DND-41 (cell line): ENCODE measurements at regions not wholly inside any gene's neighbourhood (a gene's known extent, or its start where the extent isn't known, plus 50 kb on each side); places are given as distances from the start of the nearest gene placed in this dataset.

Experiments
- ATAC-seq: fragments of 200-7000 bp; cut with Tn5 transposase; 3 replicates; pipeline ENCODE4 v1.9.1; 2021; ENCODE audit warnings: low read depth; ENCODE audit not compliant: insufficient read depth
- DNase-seq: peaks from one replicate; pipeline ENCODE4 v3.0.0-alpha.2; 2020
- H2AFZ ChIP-seq: 2 replicates; pipeline ENCODE4 v1.6.0; 2012; ENCODE audit warnings: low read depth, low read length
- H3K27ac ChIP-seq: 2 replicates; pipeline ENCODE4 v1.5.1; 2012; ENCODE audit warnings: low read length, inconsistent platforms
- H3K27me3 ChIP-seq: fragments of 200-600 bp; sonication (generic); 2 replicates; pipeline ENCODE4 v1.6.0; 2012; ENCODE audit warnings: low read length, mild to moderate bottlenecking, inconsistent platforms; ENCODE audit not compliant: insufficient read depth, poor library complexity
- H3K36me3 ChIP-seq: 2 replicates; pipeline ENCODE4 v1.5.1; 2012; ENCODE audit warnings: low read length, inconsistent platforms; ENCODE audit not compliant: insufficient read depth
- H3K4me1 ChIP-seq: 2 replicates; pipeline ENCODE4 v1.5.1; 2012; ENCODE audit warnings: mild to moderate bottlenecking, low read length; ENCODE audit not compliant: insufficient read depth
- H3K4me2 ChIP-seq: 2 replicates; pipeline ENCODE4 v1.6.0; 2012; ENCODE audit warnings: mild to moderate bottlenecking, moderate library complexity, low read length, inconsistent platforms; ENCODE audit not compliant: insufficient read depth
- H3K4me3 ChIP-seq, 2 experiments: fragments of 200-600 bp in 1 of 2; shearing (Covaris generic) in 1 of 2; 2 replicates each; pipeline ENCODE4 v1.5.1; 2012 to 2016; ENCODE audit warnings: inconsistent platforms in 2 of 2, low read length in 2 of 2, mild to moderate bottlenecking in 2 of 2, low read depth in 1 of 2, moderate library complexity in 1 of 2
- H3K79me2 ChIP-seq: 2 replicates; pipeline ENCODE4 v1.6.0; 2012; ENCODE audit warnings: low read length, inconsistent platforms; ENCODE audit not compliant: insufficient read depth
- H3K9ac ChIP-seq: 2 replicates; pipeline ENCODE4 v1.6.0; 2012; ENCODE audit warnings: low read depth, mild to moderate bottlenecking, inconsistent platforms, low read length, moderate library complexity
- H3K9me3 ChIP-seq: 2 replicates; pipeline ENCODE4 v1.5.1; 2012; ENCODE audit warnings: low read length, moderate library complexity, mild to moderate bottlenecking, inconsistent platforms; ENCODE audit not compliant: insufficient read depth, severe bottlenecking
- H4K20me1 ChIP-seq: 2 replicates; pipeline ENCODE4 v1.6.0; 2012; ENCODE audit warnings: low read length; ENCODE audit not compliant: insufficient read depth
- EZH2 ChIP-seq: IDR thresholded peaks from 3 replicates; pipeline ENCODE4 v1.6.1; 2012; ENCODE audit warnings: borderline replicate concordance, low read depth, mild to moderate bottlenecking, moderate library complexity, low read length, inconsistent platforms; ENCODE audit not compliant: severe bottlenecking
- TF ChIP-seq, protein P1 (sequence below): IDR thresholded peaks from 2 replicates; pipeline ENCODE4 v1.5.1; 2012; ENCODE audit warnings: borderline replicate concordance, low read length, moderate library complexity, mild to moderate bottlenecking; ENCODE audit not compliant: poor library complexity, severe bottlenecking; ENCODE audit errors: extremely low read depth

DNA sequence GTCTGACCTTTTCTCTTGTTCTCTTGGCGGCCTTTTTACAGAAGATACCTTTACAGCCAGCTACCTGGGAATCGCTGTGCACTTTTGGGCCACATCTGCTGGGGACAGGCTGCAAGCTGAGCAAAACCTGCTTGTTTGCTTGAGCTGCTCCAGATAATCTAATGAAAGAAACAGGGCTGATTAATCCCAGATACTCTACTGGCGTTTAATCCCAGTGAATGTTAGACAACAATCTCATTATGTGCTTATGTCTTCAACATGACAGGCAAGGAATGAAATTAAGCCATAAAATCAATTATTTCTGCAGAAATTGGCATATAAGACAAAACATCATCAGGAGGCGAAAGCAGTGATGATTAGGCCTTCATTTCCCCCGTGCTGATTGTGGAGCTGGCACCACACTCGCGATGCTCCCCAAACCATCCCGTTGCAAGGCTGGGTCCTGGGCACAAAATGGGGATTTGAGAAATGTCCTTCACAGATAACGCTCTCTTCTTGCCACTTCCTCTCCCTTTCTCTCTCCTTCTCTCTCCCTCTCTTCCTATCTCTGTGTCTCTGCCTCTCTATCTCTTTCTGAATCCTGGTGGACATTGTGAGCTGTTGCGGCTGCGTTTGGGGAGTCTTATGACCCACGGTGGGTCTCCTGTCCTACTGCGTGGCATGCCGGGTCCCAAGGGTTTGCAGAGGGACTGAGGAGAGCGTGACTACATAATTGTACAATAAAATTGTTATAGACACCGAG is 1053.8 kb downstream of the TBC1D22A start:
- Histone ChIP-seq H3K9ac (no peak overlapping the region), H3K4me1 (no peaks in the 10 kb centered on the region), H3K27ac (no peak overlapping the region), H4K20me1 (no peaks in the 10 kb centered on the region), H2AFZ (no peak overlapping the region), H3K9me3 (peaks cover 10% of the 10 kb centered on the region), H3K79me2 (no peaks in the 10 kb centered on the region), H3K27me3 (no peaks in the 10 kb centered on the region), H3K36me3 (no peaks in the 10 kb centered on the region), H3K4me3 (no peak overlapping the region), H3K4me2 (no peak overlapping the region)
- DNase-seq (no peak), ATAC-seq (no peak)
- TF ChIP-seq, protein P1, sequence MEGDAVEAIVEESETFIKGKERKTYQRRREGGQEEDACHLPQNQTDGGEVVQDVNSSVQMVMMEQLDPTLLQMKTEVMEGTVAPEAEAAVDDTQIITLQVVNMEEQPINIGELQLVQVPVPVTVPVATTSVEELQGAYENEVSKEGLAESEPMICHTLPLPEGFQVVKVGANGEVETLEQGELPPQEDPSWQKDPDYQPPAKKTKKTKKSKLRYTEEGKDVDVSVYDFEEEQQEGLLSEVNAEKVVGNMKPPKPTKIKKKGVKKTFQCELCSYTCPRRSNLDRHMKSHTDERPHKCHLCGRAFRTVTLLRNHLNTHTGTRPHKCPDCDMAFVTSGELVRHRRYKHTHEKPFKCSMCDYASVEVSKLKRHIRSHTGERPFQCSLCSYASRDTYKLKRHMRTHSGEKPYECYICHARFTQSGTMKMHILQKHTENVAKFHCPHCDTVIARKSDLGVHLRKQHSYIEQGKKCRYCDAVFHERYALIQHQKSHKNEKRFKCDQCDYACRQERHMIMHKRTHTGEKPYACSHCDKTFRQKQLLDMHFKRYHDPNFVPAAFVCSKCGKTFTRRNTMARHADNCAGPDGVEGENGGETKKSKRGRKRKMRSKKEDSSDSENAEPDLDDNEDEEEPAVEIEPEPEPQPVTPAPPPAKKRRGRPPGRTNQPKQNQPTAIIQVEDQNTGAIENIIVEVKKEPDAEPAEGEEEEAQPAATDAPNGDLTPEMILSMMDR, result no peak
- no peak for TF ChIP-seq EZH2

DNA sequence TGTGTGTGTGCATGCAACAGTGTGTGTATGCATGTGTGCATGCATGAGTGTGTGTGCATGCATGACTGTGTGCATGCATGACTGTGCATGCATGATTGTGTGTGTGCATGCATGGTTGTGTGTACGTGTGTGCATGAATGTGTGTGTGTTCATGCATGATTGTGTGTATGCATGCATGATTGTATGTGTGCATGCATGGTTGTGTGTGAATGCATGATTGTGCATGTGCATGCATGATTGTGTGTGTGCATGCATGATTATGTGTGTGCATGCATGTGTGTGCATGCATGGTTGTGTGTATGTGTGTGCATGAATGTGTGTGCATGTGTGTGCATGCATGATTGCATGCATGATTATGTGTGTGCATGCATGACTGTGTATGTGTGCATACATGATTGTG is 1052.0 kb downstream of the TBC1D22A start:
- no peaks in the 10 kb centered on the region for H3K4me1 ChIP-seq
- no peak for TF ChIP-seq EZH2
- TF ChIP-seq, protein P1, result no peak

DNA sequence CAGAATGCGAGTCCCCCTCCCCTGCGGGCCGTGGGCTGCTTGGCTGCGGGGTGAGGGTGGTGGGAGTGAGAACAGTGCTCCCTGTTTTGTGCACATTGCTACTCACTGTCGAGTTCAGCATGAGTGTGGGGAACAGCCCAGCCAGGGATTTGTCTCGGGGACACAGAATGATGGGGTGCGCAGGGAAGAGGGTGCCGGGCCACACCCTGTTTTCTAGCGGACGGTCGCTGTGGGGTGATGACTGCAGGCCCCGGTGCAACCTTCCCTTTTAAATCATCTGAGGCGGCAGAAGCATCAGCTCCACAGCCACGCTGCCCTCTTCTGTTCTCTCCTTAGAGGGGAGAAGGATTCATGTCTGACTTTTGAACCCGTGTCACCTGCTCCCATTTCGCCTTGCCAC is 1051.2 kb downstream of the TBC1D22A start:
- no peak overlapping the region for H3K27ac ChIP-seq
- DNase-seq (no peak), ATAC-seq (no peak)
- no peaks in the 10 kb centered on the region for H3K79me2 ChIP-seq
- no peak overlapping the region for H3K4me3 ChIP-seq
- H4K20me1 ChIP-seq, result no peaks in the 10 kb centered on the region
- no peaks in the 10 kb centered on the region for H3K27me3 ChIP-seq
- H3K4me2 ChIP-seq, result no peak overlapping the region
- H3K9me3 ChIP-seq, result peaks cover 10% of the 10 kb centered on the region
- H3K9ac ChIP-seq, result no peak overlapping the region
- no peaks in the 10 kb centered on the region for H3K36me3 ChIP-seq
- no peak overlapping the region for H2AFZ ChIP-seq
- H3K4me1 ChIP-seq, result no peaks in the 10 kb centered on the region
- TF ChIP-seq, protein P1, result no peak
- no peak for TF ChIP-seq EZH2

More for the DNA sequence above, 1052.0 kb downstream of the TBC1D22A start:
- ATAC-seq (no peak), DNase-seq (no peak)
- Histone ChIP-seq H3K27me3 (no peaks in the 10 kb centered on the region), H3K27ac (no peak overlapping the region), H3K9me3 (peaks cover 10% of the 10 kb centered on the region), H3K36me3 (no peaks in the 10 kb centered on the region), H4K20me1 (no peaks in the 10 kb centered on the region), H3K4me3 (no peak overlapping the region), H3K4me2 (no peak overlapping the region), H3K79me2 (no peaks in the 10 kb centered on the region), H2AFZ (no peak overlapping the region), H3K9ac (no peak overlapping the region)
